Smooth muscle cell of the brain vasculature (primary cell): ENCODE measurements at regions not wholly inside any gene's neighbourhood (a gene's known extent, or its start where the extent isn't known, plus 50 kb on each side); places are given as distances from the start of the nearest gene placed in this dataset.
A peak's percentile ranks its signal among the peaks of the same experiment; 100 is the strongest.

Experiments used
- DNase-seq: peaks from one replicate; pipeline ENCODE4 v3.0.0-alpha.2; 2012; ENCODE audit warnings: low read depth, low spot score

DNA sequence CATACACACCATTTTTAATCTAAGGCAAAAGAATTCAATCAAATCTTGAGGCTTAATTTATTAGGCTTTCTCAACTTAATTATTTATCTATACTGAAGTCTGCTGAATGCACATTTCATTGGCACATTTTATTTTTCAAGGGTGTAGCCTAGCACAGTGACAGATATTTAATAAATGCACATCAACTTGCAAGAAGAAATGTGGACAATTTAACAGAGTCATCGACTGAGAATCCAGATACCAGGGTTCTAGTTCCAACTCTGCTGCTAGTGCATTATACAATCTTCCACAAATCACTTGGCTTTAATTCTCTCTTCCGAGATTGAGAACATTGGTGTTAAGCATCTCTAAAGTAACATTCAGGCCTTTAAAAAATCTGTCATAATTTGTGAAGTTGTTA is 88.5 kb upstream of the RBBP8 start:
- DNase-seq: no peak

DNA sequence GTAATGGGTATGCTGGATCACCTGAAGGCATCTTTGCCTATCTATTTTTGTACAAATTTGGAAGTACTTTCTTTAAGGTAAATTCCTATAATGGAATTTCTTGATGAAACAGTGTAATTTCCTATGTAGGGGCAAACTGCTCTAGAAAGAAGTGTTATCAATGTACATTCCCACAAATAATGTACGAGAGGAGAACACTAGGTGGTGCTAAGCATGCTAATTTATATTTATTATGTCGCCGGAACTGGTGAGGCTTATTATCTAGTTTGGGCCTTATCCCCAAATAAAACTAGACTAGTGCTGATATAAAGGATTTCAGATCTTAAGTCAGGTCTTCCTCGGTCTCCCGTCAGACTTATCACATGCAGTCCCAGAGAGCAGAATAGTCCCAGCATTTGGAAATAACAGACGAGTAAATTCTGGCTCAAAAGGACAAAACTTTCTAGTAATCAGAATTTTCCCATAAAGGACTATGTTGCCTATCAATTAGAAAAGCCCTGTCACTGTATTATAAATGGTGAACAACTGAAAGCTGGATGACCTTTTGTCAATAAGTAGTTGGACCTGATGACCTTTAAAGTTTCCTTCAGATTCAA is 86.9 kb upstream of the RBBP8 start:
- no peak for DNase-seq

DNA sequence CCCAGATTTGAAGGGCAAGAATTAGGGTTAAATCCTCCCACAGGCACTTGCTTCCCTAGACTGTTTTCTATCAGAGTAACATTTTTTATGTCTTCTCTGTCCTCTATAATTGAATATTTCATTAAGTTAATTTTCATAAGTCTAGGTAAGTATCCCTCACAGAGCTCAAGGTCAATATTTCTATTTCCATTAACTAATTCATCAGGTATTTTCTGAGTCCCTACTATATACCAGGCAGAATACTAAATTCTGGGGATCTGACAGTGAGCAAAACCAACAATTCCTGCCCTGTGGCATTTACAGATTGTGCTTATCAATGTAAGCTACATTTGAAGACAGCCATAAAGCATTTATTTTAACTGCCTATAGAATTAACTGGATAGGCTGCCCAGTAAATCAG is 86.4 kb upstream of the RBBP8 start:
- DNase-seq: no peak

DNA sequence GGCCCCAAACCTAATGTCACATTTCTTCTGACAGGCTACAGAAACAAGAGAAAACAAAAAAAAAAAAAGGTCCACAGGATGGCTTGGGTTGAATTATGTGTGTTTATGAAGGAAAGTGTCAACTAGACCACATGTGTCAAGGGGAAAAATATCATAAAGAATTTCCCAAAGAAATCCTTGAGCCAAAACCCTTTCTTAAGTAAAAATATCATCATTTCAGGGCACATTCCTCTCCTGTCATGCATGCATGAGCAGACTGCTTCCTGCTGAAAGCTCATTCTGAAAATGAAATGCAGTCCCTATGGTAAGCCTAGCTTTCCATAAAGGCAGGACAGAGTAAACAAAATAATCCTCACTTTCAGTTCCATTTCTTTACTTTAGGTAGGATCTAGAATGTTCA is 85.7 kb upstream of the RBBP8 start:
- no peak for DNase-seq

DNA sequence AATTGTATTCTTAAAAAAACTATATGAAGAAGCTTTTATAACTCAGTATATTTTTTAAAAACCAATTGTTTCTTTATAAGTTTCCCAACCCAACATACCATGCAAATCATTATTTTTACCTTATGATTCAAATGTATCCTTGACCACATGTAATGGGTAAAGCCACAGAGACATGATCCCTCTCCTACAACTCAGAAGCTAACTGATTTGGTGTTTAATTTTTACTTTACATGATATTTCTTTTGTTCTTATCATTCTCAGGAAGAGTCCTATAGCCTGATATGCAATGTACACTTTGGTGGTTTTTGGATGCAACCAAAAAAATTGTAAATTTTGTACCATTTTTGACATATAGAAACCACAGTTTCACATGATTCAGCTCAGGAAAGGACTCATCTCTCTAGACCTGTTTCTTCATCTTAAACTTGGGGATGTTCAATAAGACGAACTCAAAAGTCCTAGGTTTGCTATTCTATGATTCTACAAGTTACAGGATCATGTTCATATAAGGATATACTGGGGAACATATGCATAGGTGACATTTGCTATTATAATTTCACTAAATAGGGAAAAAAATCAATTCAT is 85.2 kb upstream of the RBBP8 start:
- no peak for DNase-seq

DNA sequence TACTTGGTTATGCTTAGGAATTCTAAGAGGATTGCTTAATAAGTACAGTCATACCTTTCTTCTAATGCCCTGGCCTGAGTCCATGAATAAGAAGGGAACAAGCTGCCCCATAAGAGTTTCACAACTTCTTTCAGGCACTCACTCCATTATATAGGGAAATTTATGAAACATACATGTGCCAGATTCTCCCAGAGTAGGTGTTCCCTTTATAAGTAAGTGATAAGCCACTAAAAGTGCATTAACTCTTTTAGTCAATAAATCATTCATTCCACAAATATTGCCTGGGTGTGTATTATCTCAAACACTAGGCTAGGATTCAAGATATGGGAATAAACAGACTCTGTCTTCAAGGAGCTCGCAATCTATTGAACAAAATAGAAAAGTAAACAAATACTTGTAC is 84.5 kb upstream of the RBBP8 start:
- DNase-seq: no peak

DNA sequence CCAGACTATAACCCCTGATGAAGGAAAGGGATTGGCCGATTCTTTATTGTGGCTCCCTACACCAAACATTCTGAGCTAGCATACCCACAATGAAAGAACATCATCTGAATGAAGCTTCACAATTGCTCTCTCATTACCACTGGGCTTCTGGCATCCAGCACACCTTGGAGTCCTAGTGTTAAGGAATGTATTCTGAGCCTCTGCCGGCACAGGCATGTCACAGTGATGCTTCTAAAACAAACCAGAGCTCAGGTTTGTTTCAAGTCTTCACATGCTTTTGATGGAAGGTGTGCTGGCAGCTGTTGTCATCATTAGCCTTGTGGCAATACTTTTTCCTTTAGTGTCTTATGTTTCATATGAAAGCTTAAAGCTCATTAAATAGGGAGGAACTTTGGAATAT is 76.3 kb upstream of the RBBP8 start:
- DNase-seq: no peak

DNA sequence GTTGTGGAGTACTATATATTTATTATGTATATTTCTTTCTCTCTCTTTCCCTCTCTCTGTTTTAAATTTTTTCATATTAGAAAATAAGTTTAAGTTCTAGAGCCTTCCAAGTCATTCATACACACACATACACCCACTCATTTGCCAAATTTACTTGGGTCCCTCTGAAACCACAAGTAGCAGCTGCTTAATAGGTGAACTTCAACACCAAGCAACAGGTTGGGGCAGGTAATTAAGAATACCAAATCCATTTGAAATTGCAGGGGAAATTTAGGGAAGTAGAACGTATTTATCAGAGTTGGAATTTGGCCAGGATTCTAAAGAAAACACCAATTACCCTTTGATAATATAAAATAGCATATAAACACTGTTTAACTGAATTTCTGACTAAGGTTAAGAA is 75.0 kb upstream of the RBBP8 start:
- DNase-seq: no peak

DNA sequence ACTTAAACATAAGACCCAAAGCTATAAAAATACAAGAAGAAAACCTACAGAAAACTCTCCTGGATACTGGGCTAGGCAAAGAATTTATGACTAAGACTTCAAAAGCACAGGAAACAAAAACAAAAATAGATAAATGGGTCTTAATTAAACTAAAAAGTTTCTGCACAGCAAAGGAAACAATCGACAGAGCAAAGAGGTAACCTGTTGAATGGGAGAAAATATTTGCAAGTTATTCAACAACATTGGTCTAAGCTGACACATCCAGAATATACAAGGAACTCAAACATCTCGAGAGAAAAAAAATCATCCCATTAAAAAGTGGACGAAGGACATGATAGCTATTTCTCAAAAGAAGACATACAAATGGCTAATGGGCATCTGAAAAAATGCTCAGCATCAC is 72.3 kb upstream of the RBBP8 start:
- no peak for DNase-seq

DNA sequence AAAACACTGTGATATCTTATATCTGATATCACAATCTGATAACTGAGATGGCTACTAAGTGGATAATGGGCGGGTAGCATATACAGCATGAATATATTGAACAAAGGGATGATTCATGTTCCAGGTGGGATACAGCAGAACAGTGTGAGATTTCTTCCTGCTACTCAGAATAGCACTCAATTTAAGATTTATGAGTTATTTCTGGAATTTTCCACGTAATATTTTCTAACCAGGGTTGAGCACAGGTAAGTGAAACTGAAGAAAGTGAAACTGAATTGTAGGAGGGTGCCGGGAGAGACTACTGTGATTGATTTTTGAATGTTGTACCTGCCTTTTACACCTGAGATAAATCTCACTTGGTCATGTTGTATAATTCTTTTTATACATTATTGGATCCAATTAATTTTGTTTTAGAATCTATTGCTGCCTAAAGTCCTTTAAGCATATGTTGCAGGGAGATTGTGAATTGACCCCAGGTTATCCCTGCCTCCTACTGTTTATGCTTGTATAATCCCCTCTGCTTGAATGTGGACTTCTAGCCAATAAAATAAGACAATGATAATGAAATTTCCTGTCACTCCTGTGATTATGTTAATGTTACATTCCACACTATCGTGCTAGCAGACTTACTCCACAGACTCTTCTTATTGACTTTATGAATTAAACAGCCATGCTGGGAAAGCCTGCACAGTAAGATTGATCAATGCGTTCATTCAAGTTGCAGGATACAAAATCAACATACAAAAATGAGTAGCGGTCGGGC is 67.6 kb upstream of the RBBP8 start:
- no peak for DNase-seq

DNA sequence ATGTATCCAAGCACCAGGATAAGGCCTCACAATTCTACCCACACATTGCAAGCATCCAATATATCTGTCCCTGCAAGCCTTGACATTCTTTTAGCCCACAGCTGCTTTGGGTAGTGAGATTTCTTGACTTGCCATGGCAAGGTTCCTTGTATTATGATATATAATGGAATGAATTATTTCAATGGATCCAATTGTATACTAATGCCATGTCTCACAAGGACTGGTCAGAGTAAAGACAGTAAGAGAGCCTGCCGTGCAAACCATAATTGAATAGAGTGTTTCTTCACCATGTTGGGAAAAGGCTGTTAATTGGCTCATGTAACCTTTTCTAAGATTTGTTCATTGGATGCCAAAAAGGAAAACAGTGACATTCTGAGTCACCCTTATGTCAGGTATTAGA is 64.3 kb upstream of the RBBP8 start:
- DNase-seq: no peak

DNA sequence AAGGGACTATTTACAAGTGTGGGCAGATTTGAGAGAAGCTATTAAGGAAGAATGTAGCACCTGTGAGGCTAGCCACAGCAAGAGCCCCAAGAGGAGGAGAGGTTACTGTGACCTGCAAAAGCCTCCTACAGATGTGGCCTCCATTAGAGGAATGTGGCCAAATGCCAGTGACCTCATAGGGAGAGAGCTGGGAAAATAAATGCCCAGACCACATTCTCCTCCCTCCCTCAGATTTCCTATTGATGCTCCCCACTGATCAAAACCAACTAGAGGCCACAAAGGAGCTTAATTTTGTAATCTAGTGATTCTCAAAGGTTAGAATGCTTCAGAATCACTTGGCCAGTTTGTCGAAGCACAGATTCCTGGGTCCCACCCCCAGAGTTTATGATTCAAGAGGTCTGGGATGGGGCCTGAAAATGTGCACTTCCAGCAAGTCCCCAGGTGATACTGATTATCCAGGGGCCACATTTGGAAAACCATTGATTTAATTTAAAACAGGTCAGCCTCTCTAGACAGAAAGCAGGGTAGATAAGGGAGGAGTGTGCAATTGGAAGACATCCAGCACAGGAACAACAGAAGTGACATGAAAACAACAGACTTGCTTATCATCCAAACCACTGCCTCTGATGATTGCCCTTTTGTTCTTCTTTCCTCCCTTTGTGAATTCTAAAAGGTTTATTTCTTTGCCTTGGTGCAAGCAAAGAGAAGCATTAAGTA is 61.2 kb upstream of the RBBP8 start:
- DNase-seq: peak; percentile 13

DNA sequence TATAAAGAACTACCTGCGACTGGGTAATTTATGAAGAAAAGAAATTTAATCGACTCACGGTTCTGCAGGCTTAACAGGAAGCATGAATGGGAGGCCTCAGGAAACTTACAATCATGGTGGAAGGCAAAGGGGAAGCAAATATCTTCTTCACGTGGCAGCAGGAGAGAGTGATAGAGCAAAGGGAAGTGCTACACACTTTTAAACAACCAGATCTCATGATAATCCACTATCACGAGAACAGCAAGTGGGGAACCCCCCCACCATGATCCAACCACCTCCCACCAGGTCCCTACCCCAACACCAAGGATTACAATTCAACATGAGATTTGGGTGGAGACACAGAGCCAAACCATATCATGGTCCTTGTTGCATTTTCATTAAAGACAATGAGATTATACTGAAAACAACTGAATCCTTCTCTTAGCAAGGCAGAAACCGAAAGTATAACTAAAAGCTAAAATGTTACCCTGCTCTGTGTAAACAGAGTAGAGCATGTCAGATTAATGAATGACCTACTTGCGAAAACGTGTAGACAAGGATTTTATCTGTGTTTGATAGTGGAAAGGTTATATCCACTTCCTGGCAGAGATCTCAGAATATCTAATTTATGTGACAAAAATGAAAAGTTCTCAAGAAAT is 60.1 kb upstream of the RBBP8 start:
- DNase-seq: no peak

DNA sequence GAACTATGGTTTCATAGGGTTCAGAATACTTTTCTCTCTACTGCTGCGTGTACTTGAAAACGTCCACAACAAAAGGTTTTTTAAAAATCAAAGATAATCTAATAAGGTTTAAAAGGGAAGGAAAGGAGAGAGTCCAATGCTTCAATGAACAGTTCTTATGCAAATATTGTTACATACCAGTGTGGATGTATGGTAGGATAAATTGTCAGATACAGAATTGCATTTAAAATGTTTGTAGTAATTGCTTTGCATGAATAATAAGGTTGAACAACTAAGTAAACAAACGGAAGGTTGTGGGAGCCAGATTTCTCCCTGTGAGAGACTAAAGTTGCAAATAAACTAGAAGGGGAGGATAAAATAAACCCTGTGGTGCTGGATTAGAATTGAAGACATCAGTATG is 53.8 kb upstream of the RBBP8 start:
- no peak for DNase-seq

DNA sequence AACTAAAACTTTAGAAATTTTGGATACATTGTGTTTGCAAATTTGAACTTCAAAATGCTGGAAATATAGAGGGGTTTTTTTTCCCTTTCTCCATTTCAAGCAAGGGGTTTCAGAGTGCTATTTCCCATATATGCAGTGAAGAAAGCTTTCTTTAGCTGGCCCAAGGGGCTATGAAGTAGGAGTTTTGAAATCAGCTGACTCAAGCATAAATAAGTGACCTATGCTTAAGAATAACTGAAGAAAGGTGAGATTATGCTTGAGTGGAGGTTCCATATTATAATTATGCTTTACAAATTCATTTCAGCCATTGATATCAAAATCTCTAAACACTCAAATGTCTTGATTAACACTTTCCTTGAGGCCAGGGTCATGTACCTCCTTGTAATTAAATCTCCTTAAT is 51.0 kb upstream of the RBBP8 start:
- no peak for DNase-seq

DNA sequence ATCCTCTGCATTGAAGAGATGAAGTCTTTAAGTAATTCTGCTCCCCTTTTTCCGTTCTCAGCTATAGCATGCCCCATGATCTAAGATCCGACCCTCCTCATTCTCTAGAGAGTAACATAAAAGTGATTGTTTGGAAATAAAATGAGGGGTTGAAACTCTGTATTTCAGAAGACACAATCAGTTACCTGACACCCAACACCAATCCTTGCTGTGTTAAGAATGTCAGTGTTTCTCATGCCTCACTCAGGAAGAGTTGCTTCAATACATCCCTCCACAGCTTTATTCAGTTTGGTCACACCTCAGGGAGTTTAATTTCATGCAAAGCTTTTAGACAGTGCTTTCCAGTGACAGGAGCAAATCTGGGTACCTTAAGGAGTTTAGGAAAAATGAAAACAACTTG is 49.9 kb upstream of the RBBP8 start:
- no peak for DNase-seq
